ENCODE measurements at regions not wholly inside any gene's neighbourhood (a gene's known extent, or its start where the extent isn't known, plus 50 kb on each side); places are given as distances from the start of the nearest gene placed in this dataset.

GRCh38 chr7:41272664-41273063 lies 430.2 kb downstream of the INHBA start (continued):
- no peak for TF ChIP-seq RXRA (IDR thresholded peaks at IDR 0.05; ENCODE audit: borderline replicate concordance, low read depth)

DNA sequence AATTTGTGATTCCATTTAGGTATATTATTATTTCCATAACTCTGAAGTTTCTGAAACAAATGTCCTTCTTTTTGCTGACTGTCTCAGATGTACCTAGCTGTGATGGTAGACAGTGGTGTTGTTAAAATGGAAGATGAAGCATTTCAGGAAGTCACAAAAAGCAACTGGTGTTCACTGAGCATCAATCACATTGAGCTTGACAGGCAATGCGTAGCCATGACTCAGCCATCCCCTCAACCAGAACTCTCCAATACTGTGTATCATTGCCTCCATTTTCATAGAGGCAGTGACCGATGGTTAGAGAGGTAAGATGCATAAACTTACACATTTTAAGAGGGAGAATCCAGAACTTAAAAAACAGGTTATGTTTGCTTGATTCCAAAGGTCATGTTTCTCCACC lies 434.0 kb downstream of the INHBA start:
- ChIA-PET POLR2A (no interaction called here), CTCF (interaction anchor here (0.7 kb wide), 1 partner anchor 265 kb away, joined by 3 read pairs; no protein-coding TSS in a partner anchor)
- H3K36me3 ChIP-seq (replicated peaks in 1 of 2; ENCODE audit: control insufficient read depth in 1 of 2, insufficient read depth in 2 of 2, low read length in 1 of 2) = no peaks in the 10 kb centered on the region
- no peaks in the 10 kb centered on the region for H3K9me2 ChIP-seq
- no peak overlapping the region for H2AFZ ChIP-seq (ENCODE audit: low read depth)
- H3K79me2 ChIP-seq (ENCODE audit: insufficient read depth) = no peaks in the 10 kb centered on the region
- no peak overlapping the region for H3K27ac ChIP-seq (ENCODE audit: low read depth in 2 of 2, low read length in 1 of 2)
- TF ChIP-seq PBX3 (IDR thresholded peaks at IDR 0.05) = peak; percentile 73
- TF ChIP-seq EZH2phosphoT487 (IDR thresholded peaks at IDR 0.05; ENCODE audit: borderline replicate concordance, low read depth) = no peak
- TF ChIP-seq FOSL2 (IDR thresholded peaks at IDR 0.05; ENCODE audit: borderline replicate concordance, low read depth) = no peak
- no peak for TF ChIP-seq USF2 (IDR thresholded peaks at IDR 0.05; ENCODE audit: borderline replicate concordance, low read depth, low read length)
- H3K4me2 ChIP-seq = no peak overlapping the region
- H3F3A ChIP-seq (replicated peaks; ENCODE audit: insufficient read depth) = no peaks in the 10 kb centered on the region
- no peaks in the 10 kb centered on the region for H3K27me3 ChIP-seq (ENCODE audit: insufficient read depth)
- no peaks in the 10 kb centered on the region for H3K9me3 ChIP-seq
- H3K4me1 ChIP-seq (ENCODE audit: control insufficient read depth in 1 of 2, insufficient read depth in 2 of 2, low read depth in 1 of 2, low read length in 1 of 2) = no peaks in the 10 kb centered on the region; a peak in 1 of 4 replicates
- no peak for DNase-seq
- WGBS (ENCODE audit: low lambda C conversion rate) = 79% methylated on average over 2 of the region's 2 CpGs
- H4K20me1 ChIP-seq (ENCODE audit: insufficient read depth) = no peaks in the 10 kb centered on the region
- no peak overlapping the region for H3K9ac ChIP-seq
- no peak overlapping the region for H3K4me3 ChIP-seq (ENCODE audit: low read depth in 2 of 2, low read length in 1 of 2)

DNA sequence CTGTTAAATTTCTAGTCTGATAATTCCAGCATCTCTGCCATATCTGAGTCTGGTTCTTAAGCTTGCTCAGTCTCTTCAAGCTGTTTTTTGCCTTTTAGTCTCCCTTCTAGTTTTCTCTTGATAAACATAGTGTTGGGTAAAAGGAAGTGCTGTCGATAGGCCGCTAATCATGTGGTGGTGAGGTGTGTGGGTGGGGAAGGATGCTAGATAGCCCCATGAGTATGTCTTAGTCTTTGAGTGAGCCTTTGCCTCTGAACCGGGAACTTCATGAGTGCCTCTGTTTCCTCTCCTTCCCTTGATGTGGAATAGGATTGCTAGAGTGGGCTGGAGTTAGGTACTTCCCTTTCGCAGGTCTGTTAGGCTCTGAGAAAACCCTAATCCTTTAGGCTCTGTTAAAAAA lies 441.8 kb downstream of the INHBA start:
- Histone ChIP-seq H3K36me3 (replicated peaks in 1 of 2; ENCODE audit: control insufficient read depth in 1 of 2, insufficient read depth in 2 of 2, low read length in 1 of 2) (no peaks in the 10 kb centered on the region), H3F3A (replicated peaks; ENCODE audit: insufficient read depth) (no peaks in the 10 kb centered on the region), H3K9me2 (no peaks in the 10 kb centered on the region), H4K20me1 (ENCODE audit: insufficient read depth) (no peaks in the 10 kb centered on the region), H3K79me2 (ENCODE audit: insufficient read depth) (no peaks in the 10 kb centered on the region), H3K27ac (ENCODE audit: low read depth in 2 of 2, low read length in 1 of 2) (no peak overlapping the region), H3K4me3 (ENCODE audit: low read depth in 2 of 2, low read length in 1 of 2) (no peak overlapping the region), H3K9me3 (no peaks in the 10 kb centered on the region), H3K9ac (no peak overlapping the region), H3K4me2 (no peak overlapping the region), H3K4me1 (ENCODE audit: control insufficient read depth in 1 of 2, insufficient read depth in 2 of 2, low read depth in 1 of 2, low read length in 1 of 2) (no peaks in the 10 kb centered on the region), H3K27me3 (ENCODE audit: insufficient read depth) (no peaks in the 10 kb centered on the region), H2AFZ (ENCODE audit: low read depth) (no peak overlapping the region)
- ChIA-PET CTCF (interaction anchor here (0.7 kb wide), 1 partner anchor 305 kb away, joined by 5 read pairs; no protein-coding TSS in a partner anchor), POLR2A (no interaction called here)
- DNase-seq = no peak
- 77% methylated on average over 4 of the region's 4 CpGs for WGBS (ENCODE audit: low lambda C conversion rate)
- TF ChIP-seq EZH2phosphoT487 (IDR thresholded peaks at IDR 0.05; ENCODE audit: borderline replicate concordance, low read depth) = no peak
- no peak for TF ChIP-seq RXRA (IDR thresholded peaks at IDR 0.05; ENCODE audit: borderline replicate concordance, low read depth)
- no peak for TF ChIP-seq IRF3 (IDR thresholded peaks at IDR 0.05; ENCODE audit: low read depth, low read length)
- no peak for TF ChIP-seq NRF1 (IDR thresholded peaks at IDR 0.05; ENCODE audit: low read depth, low read length)
- no peak for TF ChIP-seq USF2 (IDR thresholded peaks at IDR 0.05; ENCODE audit: borderline replicate concordance, low read depth, low read length)
- no peak for TF ChIP-seq TAF1 (IDR thresholded peaks at IDR 0.05; ENCODE audit: borderline replicate concordance, low read depth, low read length)
- TF ChIP-seq RCOR1 (IDR thresholded peaks at IDR 0.05; ENCODE audit: low read length) = no peak
- TF ChIP-seq, protein P1, sequence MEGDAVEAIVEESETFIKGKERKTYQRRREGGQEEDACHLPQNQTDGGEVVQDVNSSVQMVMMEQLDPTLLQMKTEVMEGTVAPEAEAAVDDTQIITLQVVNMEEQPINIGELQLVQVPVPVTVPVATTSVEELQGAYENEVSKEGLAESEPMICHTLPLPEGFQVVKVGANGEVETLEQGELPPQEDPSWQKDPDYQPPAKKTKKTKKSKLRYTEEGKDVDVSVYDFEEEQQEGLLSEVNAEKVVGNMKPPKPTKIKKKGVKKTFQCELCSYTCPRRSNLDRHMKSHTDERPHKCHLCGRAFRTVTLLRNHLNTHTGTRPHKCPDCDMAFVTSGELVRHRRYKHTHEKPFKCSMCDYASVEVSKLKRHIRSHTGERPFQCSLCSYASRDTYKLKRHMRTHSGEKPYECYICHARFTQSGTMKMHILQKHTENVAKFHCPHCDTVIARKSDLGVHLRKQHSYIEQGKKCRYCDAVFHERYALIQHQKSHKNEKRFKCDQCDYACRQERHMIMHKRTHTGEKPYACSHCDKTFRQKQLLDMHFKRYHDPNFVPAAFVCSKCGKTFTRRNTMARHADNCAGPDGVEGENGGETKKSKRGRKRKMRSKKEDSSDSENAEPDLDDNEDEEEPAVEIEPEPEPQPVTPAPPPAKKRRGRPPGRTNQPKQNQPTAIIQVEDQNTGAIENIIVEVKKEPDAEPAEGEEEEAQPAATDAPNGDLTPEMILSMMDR (IDR thresholded peaks at IDR 0.05) = no peak
- TF ChIP-seq MXI1 (IDR thresholded peaks at IDR 0.05; ENCODE audit: low read depth, low read length) = no peak
- no peak for TF ChIP-seq SMC3 (IDR thresholded peaks at IDR 0.05; ENCODE audit: low read depth, low read length)
- TF ChIP-seq, protein P2, sequence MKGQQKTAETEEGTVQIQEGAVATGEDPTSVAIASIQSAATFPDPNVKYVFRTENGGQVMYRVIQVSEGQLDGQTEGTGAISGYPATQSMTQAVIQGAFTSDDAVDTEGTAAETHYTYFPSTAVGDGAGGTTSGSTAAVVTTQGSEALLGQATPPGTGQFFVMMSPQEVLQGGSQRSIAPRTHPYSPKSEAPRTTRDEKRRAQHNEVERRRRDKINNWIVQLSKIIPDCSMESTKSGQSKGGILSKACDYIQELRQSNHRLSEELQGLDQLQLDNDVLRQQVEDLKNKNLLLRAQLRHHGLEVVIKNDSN (IDR thresholded peaks at IDR 0.05; ENCODE audit: borderline replicate concordance, low read depth) = no peak
- TF ChIP-seq NFIC (IDR thresholded peaks at IDR 0.05; ENCODE audit: borderline replicate concordance) = no peak
- TF ChIP-seq FOXM1 (IDR thresholded peaks at IDR 0.05; ENCODE audit: low read depth) = no peak
- no peak for TF ChIP-seq FOXJ3 (CRISPR knock-in tag; IDR thresholded peaks at IDR 0.05)
- TF ChIP-seq JUND (IDR thresholded peaks at IDR 0.05) = no peak
- no peak for TF ChIP-seq EP300 (IDR thresholded peaks at IDR 0.05; ENCODE audit: borderline replicate concordance in 1 of 2, low read depth in 1 of 2, low read length in 1 of 2)
- TF ChIP-seq, protein P3, sequence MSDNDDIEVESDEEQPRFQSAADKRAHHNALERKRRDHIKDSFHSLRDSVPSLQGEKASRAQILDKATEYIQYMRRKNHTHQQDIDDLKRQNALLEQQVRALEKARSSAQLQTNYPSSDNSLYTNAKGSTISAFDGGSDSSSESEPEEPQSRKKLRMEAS (IDR thresholded peaks at IDR 0.05; ENCODE audit: low read depth) = no peak

Measured in SK-N-SH (cell line).